ENCODE measurements at regions not wholly inside any gene's neighbourhood (a gene's known extent, or its start where the extent isn't known, plus 50 kb on each side); places are given as distances from the start of the nearest gene placed in this dataset.

GRCh38 chr21:26776310-26777021, 68.7 kb downstream of the ADAMTS1 start:
- TF ChIP-seq CTCF (IDR thresholded peaks at IDR 0.05; ENCODE audit: control extremely low read depth in 1 of 3, insufficient read depth in 1 of 3, low read depth in 1 of 3, low read length in 3 of 3) (no peak), GABPA (IDR thresholded peaks at IDR 0.05; ENCODE audit: borderline replicate concordance, insufficient read depth, low read length) (no peak), MAX (IDR thresholded peaks at IDR 0.05) (no peak)

Measured in H1 (cell line).